ENCODE measurements at regions not wholly inside any gene's neighbourhood (a gene's known extent, or its start where the extent isn't known, plus 50 kb on each side); places are given as distances from the start of the nearest gene placed in this dataset.
"Not testable (repeated sequence)": the region's sequence is repeated elsewhere in the genome, so short reads cannot be mapped to it uniquely, and the experiment has no call there.

GRCh38 chr17:71464751-71465150, 656.1 kb upstream of the SOX9 start:
- DNase-seq = no peak

GRCh38 chr17:71467719-71468118, 653.1 kb upstream of the SOX9 start:
- DNase-seq = no peak

- DNase-seq = no peak
These were observed 650.8 kb upstream of the SOX9 start for GRCh38 chr17:71470062-71470461.

GRCh38 chr17:71472809-71473789, 647.7 kb upstream of the SOX9 start:
- DNase-seq = peak; percentile 62

- DNase-seq = no peak
These were observed 643.5 kb upstream of the SOX9 start for GRCh38 chr17:71477356-71477755.

GRCh38 chr17:71480099-71480498, 640.7 kb upstream of the SOX9 start:
- no peak for DNase-seq

GRCh38 chr17:71482625-71483024, 638.2 kb upstream of the SOX9 start:
- no peak for DNase-seq

- no peak for DNase-seq
These were observed 636.3 kb upstream of the SOX9 start for GRCh38 chr17:71484546-71484945.

GRCh38 chr17:71485426-71485825, 635.4 kb upstream of the SOX9 start:
- DNase-seq = no peak

- DNase-seq = no peak
These were observed 634.6 kb upstream of the SOX9 start for GRCh38 chr17:71486261-71486660.

- DNase-seq = no peak
These were observed 632.0 kb upstream of the SOX9 start for GRCh38 chr17:71488851-71489250.

- no peak for DNase-seq
These were observed 626.6 kb upstream of the SOX9 start for GRCh38 chr17:71494062-71494855.

- DNase-seq = no peak
These were observed 625.4 kb upstream of the SOX9 start for GRCh38 chr17:71495420-71495819.

- DNase-seq = no peak
These were observed 624.3 kb upstream of the SOX9 start for GRCh38 chr17:71496552-71496951.

- no peak for DNase-seq
These were observed 619.9 kb upstream of the SOX9 start for GRCh38 chr17:71500761-71501555.

GRCh38 chr17:71501711-71502110, 619.1 kb upstream of the SOX9 start:
- no peak for DNase-seq

GRCh38 chr17:71502443-71502842, 618.4 kb upstream of the SOX9 start:
- DNase-seq = no peak

- DNase-seq = no peak
These were observed 616.9 kb upstream of the SOX9 start for GRCh38 chr17:71503710-71504465.

- no peak for DNase-seq
These were observed 615.6 kb upstream of the SOX9 start for GRCh38 chr17:71505200-71505599.

GRCh38 chr17:71505981-71506380, 614.8 kb upstream of the SOX9 start:
- no peak for DNase-seq

GRCh38 chr17:71511266-71511995, 609.4 kb upstream of the SOX9 start:
- no peak for DNase-seq

- DNase-seq = not testable (repeated sequence)
These were observed 607.1 kb upstream of the SOX9 start for GRCh38 chr17:71513725-71514124.

Measured in NCI-H510A (cell line).